Heart left ventricle (tissue), 13 donors: ENCODE measurements at regions not wholly inside any gene's neighbourhood (a gene's known extent, or its start where the extent isn't known, plus 50 kb on each side); places are given as distances from the start of the nearest gene placed in this dataset.

ENCODE experiments used
- POLR2A ChIP-seq, 2 donors: fragments of 450-650 bp; IDR thresholded peaks; one replicate each; pipeline ENCODE4 v1.6.1; 2017; ENCODE audit warnings: antibody characterized with exemption in 2 of 2, mild to moderate bottlenecking in 2 of 2, moderate library complexity in 2 of 2
- TF ChIP-seq, protein P1 (sequence below), 12 donors: fragments of 200-600 bp; sonication (generic) in 4 of 12; IDR thresholded peaks; one replicate each; pipeline versions ENCODE4 v1.5.0 to v1.8.0; 2018 to 2022; ENCODE audit warnings: antibody characterized with exemption in 12 of 12, mild to moderate bottlenecking in 5 of 12
- donor health status: ischemic (EF 13 %, LVEDD 7.1; RV severe dilation, severe dysfunction).
- donor health status: DM: no; HTN: yes; CAD: no.
- donor health status: DM: no; HTN: no; CAD: no.
- donor health status: ischemic (EF 25% LVEDD 6.9; RV normal size, moderate dysfunction).
- donor health status: ischemic (EF 25% LVEDD 5.7; RV mildly dilated, moderate dysfunction).
- donor health status: ischemic (EF 35%, LVEDD 5.7; RV mildly dilated, moderate dysfunction).
- donor health status: nonischemic (EF 11% LVEDD 7.7; RV severe dilation, severe dysfunction).
- donor health status: DM: yes; HTN: yes; CAD: no.
- donor health status: PGD.
- donor health status: ischemic (EF 29% LVEDD 5.4; RV normal size, mild dysfunction).
- donor health status: nonischemic (EF 23%, LVEDD 6.1; RV moderate dilation, normal function).

DNA sequence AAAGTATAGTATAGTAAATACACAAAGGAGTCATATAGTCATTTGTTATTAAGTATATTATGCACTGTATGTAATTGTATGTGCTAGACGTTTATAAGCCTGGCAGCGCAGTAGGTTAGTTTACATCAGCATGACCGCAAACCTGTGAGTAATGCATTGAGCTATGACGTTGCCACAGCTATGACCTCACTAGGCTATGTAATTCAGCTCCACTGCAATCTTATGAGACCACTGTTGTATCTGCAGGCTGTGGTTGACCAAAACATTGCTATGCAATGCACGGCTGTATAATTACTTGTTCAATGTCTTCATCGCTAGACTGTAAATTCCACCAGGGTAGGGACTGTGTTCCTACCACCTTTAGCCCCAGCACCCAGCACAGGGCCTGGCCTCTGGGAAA lies 53.2 kb upstream of the VASH1 start:
- TF ChIP-seq POLR2A (IDR thresholded peaks at IDR 0.05), result no peak
- TF ChIP-seq, protein P1, sequence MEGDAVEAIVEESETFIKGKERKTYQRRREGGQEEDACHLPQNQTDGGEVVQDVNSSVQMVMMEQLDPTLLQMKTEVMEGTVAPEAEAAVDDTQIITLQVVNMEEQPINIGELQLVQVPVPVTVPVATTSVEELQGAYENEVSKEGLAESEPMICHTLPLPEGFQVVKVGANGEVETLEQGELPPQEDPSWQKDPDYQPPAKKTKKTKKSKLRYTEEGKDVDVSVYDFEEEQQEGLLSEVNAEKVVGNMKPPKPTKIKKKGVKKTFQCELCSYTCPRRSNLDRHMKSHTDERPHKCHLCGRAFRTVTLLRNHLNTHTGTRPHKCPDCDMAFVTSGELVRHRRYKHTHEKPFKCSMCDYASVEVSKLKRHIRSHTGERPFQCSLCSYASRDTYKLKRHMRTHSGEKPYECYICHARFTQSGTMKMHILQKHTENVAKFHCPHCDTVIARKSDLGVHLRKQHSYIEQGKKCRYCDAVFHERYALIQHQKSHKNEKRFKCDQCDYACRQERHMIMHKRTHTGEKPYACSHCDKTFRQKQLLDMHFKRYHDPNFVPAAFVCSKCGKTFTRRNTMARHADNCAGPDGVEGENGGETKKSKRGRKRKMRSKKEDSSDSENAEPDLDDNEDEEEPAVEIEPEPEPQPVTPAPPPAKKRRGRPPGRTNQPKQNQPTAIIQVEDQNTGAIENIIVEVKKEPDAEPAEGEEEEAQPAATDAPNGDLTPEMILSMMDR (IDR thresholded peaks at IDR 0.05), result no peak
